Natural killer cell (primary cell): ENCODE measurements at regions not wholly inside any gene's neighbourhood (a gene's known extent, or its start where the extent isn't known, plus 50 kb on each side); places are given as distances from the start of the nearest gene placed in this dataset.

Experiments
- ATAC-seq, 3 donors: fragments of 150-1000 bp in 2 of 3; fragments of 200-7000 bp in 1 of 3; cut with Tn5 transposase; 1 replicate in 1 of 3; 2 replicates in 2 of 3; pipeline ENCODE4 v1.10.0; 2021; ENCODE audit warnings: mild to moderate bottlenecking in 2 of 3, moderate library complexity in 2 of 3
- DNase-seq, 2 donors: peaks; one replicate each; pipeline versions ENCODE4 v3.0.0 to v3.0.0-alpha.2; 2013 to 2021; ENCODE audit warnings: mixed read lengths in 1 of 2
- H3K27ac ChIP-seq: one replicate; pipeline ENCODE4 v1.5.1; 2013; ENCODE audit warnings: mild to moderate bottlenecking, low read length
- H3K27me3 ChIP-seq: one replicate; pipeline ENCODE4 v1.6.1; 2013; ENCODE audit warnings: low read length; ENCODE audit not compliant: control insufficient read depth, insufficient read depth
- H3K36me3 ChIP-seq: one replicate; pipeline ENCODE4 v1.6.1; 2013; ENCODE audit warnings: low read length; ENCODE audit not compliant: control insufficient read depth, insufficient read depth
- H3K4me1 ChIP-seq: one replicate; pipeline ENCODE4 v1.6.1; 2013; ENCODE audit warnings: low read length; ENCODE audit not compliant: control insufficient read depth, insufficient read depth
- H3K4me3 ChIP-seq: one replicate; pipeline ENCODE4 v1.5.1; 2013; ENCODE audit warnings: low read length
- H3K9me3 ChIP-seq: one replicate; pipeline ENCODE4 v1.6.1; 2013; ENCODE audit warnings: low read length; ENCODE audit not compliant: control insufficient read depth, insufficient read depth
- H3K27ac Mint-ChIP-seq, 2 donors: one replicate each; pipeline ENCODE4 v1.8.0; 2022; ENCODE audit warnings: mild to moderate bottlenecking in 2 of 2, mixed read lengths in 2 of 2, moderate library complexity in 1 of 2
- H3K27me3 Mint-ChIP-seq, 2 donors: one replicate each; pipeline ENCODE4 v1.8.0; 2022; ENCODE audit warnings: low read depth in 2 of 2, mixed read lengths in 2 of 2
- H3K36me3 Mint-ChIP-seq: one replicate; pipeline ENCODE4 v1.8.0; 2022; ENCODE audit warnings: mixed read lengths
- H3K4me1 Mint-ChIP-seq, 2 donors: one replicate each; pipeline ENCODE4 v1.8.0; 2022; ENCODE audit warnings: mixed read lengths in 2 of 2
- H3K4me3 Mint-ChIP-seq: one replicate; pipeline ENCODE4 v1.8.0; 2022; ENCODE audit warnings: mild to moderate bottlenecking, moderate library complexity, mixed read lengths
- H3K9me3 Mint-ChIP-seq, 2 donors: one replicate each; pipeline ENCODE4 v1.8.0; 2022; ENCODE audit warnings: mixed read lengths in 2 of 2
- WGBS: methylation state at CpG from one replicate; pipeline ENCODE4 v1.1.7; 2013; ENCODE audit warnings: missing lambda C conversion rate; ENCODE audit not compliant: insufficient coverage; 5-methylcytosine and 5-hydroxymethylcytosine counted together
- intact Hi-C: fragments of 100-400 bp; cut with micrococcal nuclease; formaldehyde crosslinking; loops from one replicate; pipeline ENCODE4 v1.14.2; 2022
- TF ChIP-seq, protein P1 (sequence below): fragments of 200-600 bp; IDR thresholded peaks from one replicate; pipeline ENCODE4 v1.8.0; 2022; ENCODE audit warnings: antibody characterized with exemption

DNA sequence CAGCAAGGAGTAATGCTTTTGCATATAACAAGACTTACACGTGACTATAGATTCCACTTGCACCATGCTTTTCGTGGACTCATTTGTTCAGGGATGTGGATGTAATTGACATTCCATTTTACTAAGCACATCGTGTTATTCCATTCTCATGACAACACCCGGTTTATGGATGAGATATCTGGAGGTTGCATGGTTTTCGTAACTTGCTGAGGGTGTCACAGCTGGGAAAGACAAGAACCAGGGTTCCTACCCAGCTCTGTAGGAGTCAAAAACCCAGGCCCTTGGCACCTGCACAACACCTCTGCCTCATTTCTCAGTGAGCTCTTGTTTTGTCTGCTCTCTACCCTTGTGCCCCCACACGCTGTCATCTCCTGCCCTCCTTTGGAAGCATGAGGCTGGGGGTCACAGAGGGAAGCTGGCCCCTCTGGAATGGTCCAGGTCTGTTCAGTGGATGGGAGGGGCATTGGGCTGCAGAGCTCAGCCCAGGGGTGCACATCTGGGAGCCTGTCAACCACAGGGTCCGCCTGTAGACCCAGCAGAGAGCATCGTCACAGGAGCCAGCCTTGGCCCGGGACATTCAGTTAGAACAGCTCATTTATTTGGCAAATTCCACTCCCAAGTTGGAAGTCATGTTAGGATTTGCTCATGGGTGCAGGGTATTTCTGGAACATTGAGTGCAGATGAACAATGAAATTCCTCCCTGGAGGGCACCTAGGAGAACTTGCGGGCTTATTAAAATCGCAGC is 120.1 kb upstream of the TWIST2 start:
- Histone ChIP-seq H3K4me3 (no peak overlapping the region), H3K36me3 (no peaks in the 10 kb centered on the region), H3K27ac (no peak overlapping the region), H3K4me1 (no peaks in the 10 kb centered on the region), H3K27me3 (no peaks in the 10 kb centered on the region), H3K9me3 (no peaks in the 10 kb centered on the region)
- intact Hi-C loops, result no loop called here
- DNase-seq, result no peak
- 81% methylated on average over 10 of the region's 11 CpGs for WGBS
- ATAC-seq, result no peak
- TF ChIP-seq, protein P1, sequence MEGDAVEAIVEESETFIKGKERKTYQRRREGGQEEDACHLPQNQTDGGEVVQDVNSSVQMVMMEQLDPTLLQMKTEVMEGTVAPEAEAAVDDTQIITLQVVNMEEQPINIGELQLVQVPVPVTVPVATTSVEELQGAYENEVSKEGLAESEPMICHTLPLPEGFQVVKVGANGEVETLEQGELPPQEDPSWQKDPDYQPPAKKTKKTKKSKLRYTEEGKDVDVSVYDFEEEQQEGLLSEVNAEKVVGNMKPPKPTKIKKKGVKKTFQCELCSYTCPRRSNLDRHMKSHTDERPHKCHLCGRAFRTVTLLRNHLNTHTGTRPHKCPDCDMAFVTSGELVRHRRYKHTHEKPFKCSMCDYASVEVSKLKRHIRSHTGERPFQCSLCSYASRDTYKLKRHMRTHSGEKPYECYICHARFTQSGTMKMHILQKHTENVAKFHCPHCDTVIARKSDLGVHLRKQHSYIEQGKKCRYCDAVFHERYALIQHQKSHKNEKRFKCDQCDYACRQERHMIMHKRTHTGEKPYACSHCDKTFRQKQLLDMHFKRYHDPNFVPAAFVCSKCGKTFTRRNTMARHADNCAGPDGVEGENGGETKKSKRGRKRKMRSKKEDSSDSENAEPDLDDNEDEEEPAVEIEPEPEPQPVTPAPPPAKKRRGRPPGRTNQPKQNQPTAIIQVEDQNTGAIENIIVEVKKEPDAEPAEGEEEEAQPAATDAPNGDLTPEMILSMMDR, result no peak
- H3K27ac Mint-ChIP-seq, result no peak overlapping the region
- H3K4me1 Mint-ChIP-seq, result peaks cover 4 to 12% of the 10 kb centered on the region in 2 donors
- H3K4me3 Mint-ChIP-seq, result no peak overlapping the region
- H3K36me3 Mint-ChIP-seq, result no peaks in the 10 kb centered on the region
- peaks cover 6 to 20% of the 10 kb centered on the region in 2 donors for H3K27me3 Mint-ChIP-seq
- H3K9me3 Mint-ChIP-seq, result no peaks in the 10 kb centered on the region

DNA sequence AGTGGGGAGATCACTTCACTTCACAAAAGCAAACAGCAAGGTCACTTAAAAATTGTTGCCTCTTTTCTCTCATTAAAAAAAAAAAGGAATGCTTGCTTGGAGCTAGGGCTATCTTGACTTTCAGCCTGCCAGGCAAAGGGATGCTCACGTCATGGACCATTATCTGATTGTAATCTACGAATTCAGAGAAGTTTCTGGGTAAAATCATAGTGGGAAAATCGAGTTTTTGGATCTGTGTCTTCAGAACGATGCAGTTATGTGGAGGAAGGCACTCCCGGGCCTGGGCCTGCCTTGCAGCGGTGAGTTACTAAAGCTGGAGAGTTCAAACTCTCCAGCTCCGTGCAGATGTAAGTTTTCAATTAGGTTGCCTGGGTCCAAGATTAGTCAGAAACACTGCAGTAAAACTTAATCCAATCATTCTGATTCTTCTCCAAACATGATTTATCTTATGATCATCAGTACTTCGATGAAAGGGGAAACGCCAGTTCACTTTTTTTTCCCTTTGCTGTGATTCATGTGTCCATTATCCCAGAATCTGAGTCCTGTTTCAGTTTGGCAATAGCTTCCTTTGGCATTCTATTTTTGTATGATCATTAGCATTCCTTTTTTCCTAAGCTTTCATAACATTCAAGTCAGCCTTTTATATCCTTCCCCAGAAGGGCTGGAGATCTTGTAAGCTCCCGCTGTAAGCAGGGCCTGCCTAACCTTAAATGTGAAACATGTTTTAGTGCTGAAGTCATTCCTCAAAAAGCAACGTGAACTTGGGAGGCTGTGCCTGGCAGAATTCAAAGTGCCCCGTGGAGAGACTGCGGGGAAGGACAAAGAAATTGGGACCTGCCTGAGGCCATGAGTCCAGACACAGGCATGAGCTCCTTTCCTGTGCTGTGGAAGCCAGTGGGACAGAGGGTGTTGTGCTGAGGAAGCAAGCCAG is 119.3 kb upstream of the TWIST2 start:
- no peak for ATAC-seq
- intact Hi-C loops, result no loop called here

DNA sequence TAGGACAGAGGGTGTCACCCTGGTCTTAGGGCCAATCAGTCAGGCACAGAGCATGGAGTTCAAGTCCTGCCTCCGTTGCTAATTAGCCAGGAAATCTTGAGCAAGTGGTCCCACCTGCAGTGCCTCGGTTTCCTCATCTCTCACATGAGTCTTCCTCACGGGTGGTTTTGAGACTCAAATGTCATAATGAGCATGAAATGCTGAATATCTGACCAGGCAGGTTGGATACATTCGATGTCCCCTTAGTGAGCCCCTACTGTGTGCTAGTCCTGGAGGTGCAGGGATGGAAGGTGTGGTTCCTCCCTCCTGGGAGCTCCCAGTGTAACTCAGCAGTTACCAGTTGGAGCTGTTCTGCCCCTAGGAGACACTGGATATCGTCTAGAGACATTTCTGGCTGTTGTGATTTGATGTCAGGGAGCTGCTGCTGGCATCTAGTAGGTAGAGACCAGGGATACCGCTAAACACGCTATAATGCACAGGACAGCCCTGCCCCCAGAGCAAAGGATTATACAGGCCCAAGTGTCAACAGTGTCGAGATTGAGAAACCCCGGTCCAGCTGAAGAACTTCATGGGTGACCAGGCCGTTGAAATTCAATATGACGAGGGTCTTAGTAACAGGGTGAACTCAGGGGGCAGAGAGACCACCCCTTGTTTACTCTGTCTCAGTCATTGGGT is 118.5 kb upstream of the TWIST2 start:
- WGBS, result 81% methylated on average over 11 of the region's 11 CpGs
- DNase-seq, result no peak
- H3K4me1 Mint-ChIP-seq, result peaks cover 4 to 12% of the 10 kb centered on the region in 2 donors
- no peaks in the 10 kb centered on the region for H3K36me3 Mint-ChIP-seq
- H3K4me3 Mint-ChIP-seq, result no peak overlapping the region
- TF ChIP-seq, protein P1, result no peak
- H3K27me3 Mint-ChIP-seq, result peaks cover 9 to 20% of the 10 kb centered on the region in 2 donors
- no peaks in the 10 kb centered on the region for H3K36me3 ChIP-seq
- H3K27ac ChIP-seq, result no peak overlapping the region
- no peaks in the 10 kb centered on the region for H3K4me1 ChIP-seq
- ATAC-seq, result no peak
- H3K27me3 ChIP-seq, result no peaks in the 10 kb centered on the region
- no peak overlapping the region for H3K27ac Mint-ChIP-seq
- no peak overlapping the region for H3K4me3 ChIP-seq
- intact Hi-C loops, result no loop called here
- H3K9me3 ChIP-seq, result no peaks in the 10 kb centered on the region
- H3K9me3 Mint-ChIP-seq, result no peaks in the 10 kb centered on the region

More for the DNA sequence above, 119.3 kb upstream of the TWIST2 start:
- H3K9me3 Mint-ChIP-seq, result no peaks in the 10 kb centered on the region
- Histone ChIP-seq H3K4me1 (no peaks in the 10 kb centered on the region), H3K4me3 (no peak overlapping the region), H3K27ac (no peak overlapping the region), H3K9me3 (no peaks in the 10 kb centered on the region), H3K27me3 (no peaks in the 10 kb centered on the region), H3K36me3 (no peaks in the 10 kb centered on the region)
- WGBS, result 73% methylated on average over 13 of the region's 13 CpGs
- H3K27me3 Mint-ChIP-seq, result peaks cover 6 to 20% of the 10 kb centered on the region in 2 donors
- no peak overlapping the region for H3K4me3 Mint-ChIP-seq
- DNase-seq, result no peak
- no peaks in the 10 kb centered on the region for H3K36me3 Mint-ChIP-seq
- H3K4me1 Mint-ChIP-seq, result peaks cover 4 to 12% of the 10 kb centered on the region in 2 donors
- no peak overlapping the region for H3K27ac Mint-ChIP-seq
- TF ChIP-seq, protein P1, result no peak
